Thyroid gland (tissue), 4 donors: ENCODE measurements at regions not wholly inside any gene's neighbourhood (a gene's known extent, or its start where the extent isn't known, plus 50 kb on each side); places are given as distances from the start of the nearest gene placed in this dataset.

Experiments
- DNase-seq, 2 donors: peaks; one replicate each; pipeline ENCODE4 v3.0.0-alpha.2; 2019
- H3K27ac ChIP-seq, 3 donors: fragments of 200-600 bp; sonication (generic); 1 replicate in 2 of 3; 2 replicates in 1 of 3; pipeline ENCODE4 v1.5.1; 2016 to 2019; ENCODE audit warnings: mild to moderate bottlenecking in 1 of 3, moderate library complexity in 1 of 3
- H3K27me3 ChIP-seq: fragments of 200-600 bp; sonication (generic); one replicate; pipeline ENCODE4 v1.5.1; 2019
- H3K36me3 ChIP-seq, 2 donors: fragments of 200-600 bp; sonication (generic); one replicate each; pipeline ENCODE4 v1.5.1; 2016 to 2019
- H3K4me1 ChIP-seq, 2 donors: fragments of 200-600 bp; sonication (generic); one replicate each; pipeline ENCODE4 v1.5.1; 2017 to 2019
- H3K4me3 ChIP-seq, 3 donors: fragments of 200-600 bp; sonication (generic); replicated peaks in 1 of 3; 1 replicate in 2 of 3; 2 replicates in 1 of 3; pipeline ENCODE4 v1.5.1; 2016; ENCODE audit warnings: mild to moderate bottlenecking in 1 of 3
- H3K9me3 ChIP-seq: fragments of 200-600 bp; sonication (generic); one replicate; pipeline ENCODE4 v1.5.1; 2017
- POLR2A ChIP-seq, 2 donors: fragments of 450-650 bp; IDR thresholded peaks; one replicate each; pipeline ENCODE4 v1.6.1; 2017; ENCODE audit warnings: antibody characterized with exemption in 2 of 2, mild to moderate bottlenecking in 2 of 2, moderate library complexity in 1 of 2
- WGBS, 2 donors: methylation state at CpG; one replicate each; pipeline ENCODE4 v1.1.5; 2017; 5-methylcytosine and 5-hydroxymethylcytosine counted together
- intact Hi-C: fragments of 100-400 bp; cut with DNase I; formaldehyde crosslinking; loops from one replicate; pipeline ENCODE4 v1.15.1; 2023
- TF ChIP-seq, protein P1 (sequence below), 6 experiments: fragments of 200-600 bp in 3 of 6; fragments of 450-650 bp in 3 of 6; sonication (generic) in 3 of 6; IDR thresholded peaks; one replicate each; pipeline ENCODE4 v1.5.1; 2016 to 2019; ENCODE audit warnings: antibody characterized with exemption in 6 of 6, mild to moderate bottlenecking in 2 of 6, inconsistent platforms in 1 of 6, moderate library complexity in 1 of 6

DNA sequence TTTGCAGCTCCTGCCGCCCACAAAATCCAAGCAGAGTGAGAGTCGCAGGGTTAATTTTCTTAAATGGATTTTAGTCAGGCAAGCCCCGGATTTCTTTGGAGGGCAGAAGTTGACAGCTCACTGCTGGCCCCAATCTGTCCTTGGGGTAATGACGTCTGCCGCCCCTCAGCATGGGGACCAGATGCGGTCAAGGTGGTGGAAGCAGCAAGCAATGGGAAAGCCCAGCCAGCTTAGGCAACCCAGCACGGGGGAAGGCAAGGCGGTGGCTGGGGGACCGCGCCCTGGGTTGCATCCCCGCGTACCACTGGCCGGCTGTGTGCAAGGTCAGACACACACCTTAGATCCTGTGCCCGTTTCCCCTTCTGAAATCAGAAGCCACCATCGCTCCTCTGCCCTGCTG lies 321.7 kb downstream of the C16orf95 start:
- Histone ChIP-seq H3K4me3 (no peak overlapping the region), H3K27me3 (no peaks in the 10 kb centered on the region), H3K9me3 (no peaks in the 10 kb centered on the region), H3K36me3 (no peaks in the 10 kb centered on the region), H3K4me1 (no peaks in the 10 kb centered on the region), H3K27ac (no peak overlapping the region)
- DNase-seq = no peak
- no peak for TF ChIP-seq POLR2A (IDR thresholded peaks at IDR 0.05)
- TF ChIP-seq, protein P1, sequence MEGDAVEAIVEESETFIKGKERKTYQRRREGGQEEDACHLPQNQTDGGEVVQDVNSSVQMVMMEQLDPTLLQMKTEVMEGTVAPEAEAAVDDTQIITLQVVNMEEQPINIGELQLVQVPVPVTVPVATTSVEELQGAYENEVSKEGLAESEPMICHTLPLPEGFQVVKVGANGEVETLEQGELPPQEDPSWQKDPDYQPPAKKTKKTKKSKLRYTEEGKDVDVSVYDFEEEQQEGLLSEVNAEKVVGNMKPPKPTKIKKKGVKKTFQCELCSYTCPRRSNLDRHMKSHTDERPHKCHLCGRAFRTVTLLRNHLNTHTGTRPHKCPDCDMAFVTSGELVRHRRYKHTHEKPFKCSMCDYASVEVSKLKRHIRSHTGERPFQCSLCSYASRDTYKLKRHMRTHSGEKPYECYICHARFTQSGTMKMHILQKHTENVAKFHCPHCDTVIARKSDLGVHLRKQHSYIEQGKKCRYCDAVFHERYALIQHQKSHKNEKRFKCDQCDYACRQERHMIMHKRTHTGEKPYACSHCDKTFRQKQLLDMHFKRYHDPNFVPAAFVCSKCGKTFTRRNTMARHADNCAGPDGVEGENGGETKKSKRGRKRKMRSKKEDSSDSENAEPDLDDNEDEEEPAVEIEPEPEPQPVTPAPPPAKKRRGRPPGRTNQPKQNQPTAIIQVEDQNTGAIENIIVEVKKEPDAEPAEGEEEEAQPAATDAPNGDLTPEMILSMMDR (IDR thresholded peaks at IDR 0.05) = no peak
- 58 to 69% methylated on average over 12 to 13 of the region's 15 CpGs for WGBS, 2 donors
- intact Hi-C loops = no loop called here

DNA sequence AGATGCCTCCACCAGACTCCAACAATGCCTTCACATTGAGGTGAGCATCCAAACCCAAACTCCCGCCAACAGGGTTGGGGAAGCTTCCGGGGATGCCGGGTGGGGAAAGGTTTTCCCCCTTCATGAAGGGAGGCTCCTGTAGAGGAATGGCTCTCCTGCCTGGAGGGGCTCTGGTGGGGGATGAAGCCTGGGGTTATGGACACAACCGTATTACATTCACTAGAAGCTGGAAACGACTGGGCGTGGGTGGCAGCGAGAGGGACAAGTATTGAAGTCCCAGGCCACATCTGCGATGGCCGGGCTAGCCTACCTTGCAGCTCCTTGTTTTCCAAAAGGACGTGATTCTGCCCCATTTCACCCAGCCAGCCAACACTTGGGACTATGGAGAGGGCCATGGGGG lies 321.1 kb downstream of the C16orf95 start:
- 94 to 95% methylated on average over 9 to 10 of the region's 10 CpGs for WGBS, 2 donors
- Histone ChIP-seq H3K4me1 (no peaks in the 10 kb centered on the region), H3K27ac (no peak overlapping the region), H3K9me3 (no peaks in the 10 kb centered on the region), H3K27me3 (no peaks in the 10 kb centered on the region), H3K4me3 (no peak overlapping the region), H3K36me3 (no peaks in the 10 kb centered on the region)
- intact Hi-C loops = no loop called here
- TF ChIP-seq POLR2A (IDR thresholded peaks at IDR 0.05) = no peak
- TF ChIP-seq, protein P1 (IDR thresholded peaks at IDR 0.05) = no peak
- DNase-seq = no peak

DNA sequence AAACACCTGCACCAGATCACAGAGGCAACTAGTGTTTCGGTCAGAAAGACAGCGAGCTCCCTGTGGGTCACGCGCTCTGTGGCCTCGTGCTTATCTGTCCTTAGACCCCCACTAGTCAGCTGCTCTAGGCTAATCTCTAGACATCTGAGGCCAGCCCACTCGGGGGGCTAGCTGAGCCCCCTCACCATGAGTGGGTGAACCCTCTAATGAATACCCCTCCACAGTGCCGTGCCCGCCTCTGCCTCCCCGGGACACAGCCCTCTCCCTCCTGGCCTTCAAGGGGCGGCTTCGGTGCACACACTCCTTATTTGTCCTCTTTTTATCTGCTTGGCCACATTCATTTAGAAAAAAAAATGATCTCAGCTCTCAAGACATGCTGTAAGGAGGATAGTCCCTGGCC lies 320.1 kb downstream of the C16orf95 start:
- Histone ChIP-seq H3K27me3 (no peaks in the 10 kb centered on the region), H3K9me3 (no peaks in the 10 kb centered on the region), H3K4me1 (no peaks in the 10 kb centered on the region), H3K36me3 (no peaks in the 10 kb centered on the region), H3K4me3 (no peak overlapping the region), H3K27ac (no peak overlapping the region)
- no peak for DNase-seq
- intact Hi-C loops = no loop called here
- 75 to 87% methylated on average over 7 to 11 of the region's 11 CpGs for WGBS, 2 donors
- no peak for TF ChIP-seq POLR2A (IDR thresholded peaks at IDR 0.05)
- TF ChIP-seq, protein P1 (IDR thresholded peaks at IDR 0.05) = no peak

DNA sequence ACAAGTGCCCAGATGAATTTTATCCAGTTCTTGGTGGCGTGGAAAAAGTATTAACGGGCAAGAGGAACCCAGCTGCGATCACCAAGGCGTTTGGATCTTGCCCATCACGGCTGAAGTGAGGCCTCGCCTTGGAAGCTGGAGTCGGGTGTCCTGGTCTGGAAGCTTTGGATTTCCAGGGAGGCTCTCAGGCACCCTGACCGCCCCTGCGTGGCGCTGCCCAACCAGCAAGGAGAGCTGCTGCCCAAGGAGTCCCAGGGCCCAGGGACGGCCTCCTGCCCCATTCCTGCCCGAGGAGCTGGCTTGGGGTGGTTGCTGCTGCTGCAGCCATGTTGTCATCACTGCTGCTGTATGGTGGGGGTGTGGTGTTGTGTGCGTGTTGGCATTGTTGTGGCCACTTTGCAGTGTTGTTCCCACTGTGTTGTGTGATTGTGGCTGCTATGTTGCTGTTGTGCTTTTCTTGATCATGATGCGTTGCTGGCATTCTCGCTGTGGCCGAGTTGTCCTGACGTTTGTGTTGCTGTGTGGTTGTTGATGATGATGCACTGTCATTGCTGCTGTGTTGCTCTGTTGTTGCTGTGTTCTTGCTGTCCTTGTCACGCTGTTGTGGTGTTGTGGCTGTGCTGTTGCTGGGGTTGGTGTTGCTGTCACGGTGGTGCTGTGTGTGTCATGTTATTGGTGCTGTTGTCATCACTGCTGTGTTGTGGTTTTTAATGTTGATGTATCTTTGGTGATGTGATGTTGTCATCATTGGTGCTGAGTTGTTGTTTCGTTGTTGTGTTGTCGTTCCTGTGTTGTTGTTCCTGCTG lies 318.8 kb downstream of the C16orf95 start:
- no peak overlapping the region for H3K27ac ChIP-seq
- no peak overlapping the region for H3K4me3 ChIP-seq
- WGBS, 2 donors = 81 to 85% methylated on average over 18 to 20 of the region's 21 CpGs
- no peak for DNase-seq
- no peaks in the 10 kb centered on the region for H3K27me3 ChIP-seq
- TF ChIP-seq, protein P1 (IDR thresholded peaks at IDR 0.05) = no peak
- no peak for TF ChIP-seq POLR2A (IDR thresholded peaks at IDR 0.05)
- H3K36me3 ChIP-seq = no peaks in the 10 kb centered on the region
- H3K4me1 ChIP-seq = no peaks in the 10 kb centered on the region
- intact Hi-C loops = no loop called here
- H3K9me3 ChIP-seq = no peaks in the 10 kb centered on the region

DNA sequence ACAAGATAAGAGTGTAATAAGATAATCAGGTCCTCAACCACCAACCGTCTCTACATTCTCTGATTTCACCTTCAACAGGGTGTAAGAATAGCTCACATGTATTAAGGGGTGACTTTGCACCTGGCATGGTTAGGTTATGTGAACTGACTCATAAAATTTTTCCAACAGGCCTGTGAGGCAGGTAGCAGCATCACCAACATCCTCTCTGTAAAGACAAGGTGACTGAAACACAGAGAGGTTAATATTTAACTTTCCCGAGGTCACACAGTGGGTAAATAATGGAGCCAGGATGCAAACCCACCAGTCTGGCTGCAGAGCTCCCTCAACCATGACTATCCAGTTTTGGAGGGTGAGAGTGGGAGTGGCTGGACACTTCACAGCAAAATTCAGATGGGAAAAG lies 317.2 kb downstream of the C16orf95 start:
- intact Hi-C loops = no loop called here
- no peak for DNase-seq
- Histone ChIP-seq H3K4me1 (no peaks in the 10 kb centered on the region), H3K27me3 (no peaks in the 10 kb centered on the region), H3K27ac (no peak overlapping the region), H3K4me3 (no peak overlapping the region), H3K36me3 (no peaks in the 10 kb centered on the region), H3K9me3 (no peaks in the 10 kb centered on the region)
- no peak for TF ChIP-seq POLR2A (IDR thresholded peaks at IDR 0.05)
- TF ChIP-seq, protein P1 (IDR thresholded peaks at IDR 0.05) = no peak
- WGBS, 2 donors = 55 to 59% methylated on average over 2 of the region's 2 CpGs
